Mesenchymal stem cell (in vitro differentiated cells and primary cell): ENCODE measurements at regions not wholly inside any gene's neighbourhood (a gene's known extent, or its start where the extent isn't known, plus 50 kb on each side); places are given as distances from the start of the nearest gene placed in this dataset.

Source experiments
- DNase-seq: peaks from one replicate; pipeline ENCODE4 v3.0.0-alpha.2; 2013
- H2AFZ ChIP-seq: one replicate; pipeline ENCODE4 v1.6.1; 2013; ENCODE audit warnings: low read depth, mild to moderate bottlenecking, control low read depth, inconsistent platforms, low read length, moderate library complexity
- H2AK5ac ChIP-seq: 2 replicates; pipeline ENCODE4 v1.6.1; 2013; ENCODE audit warnings: low read length, moderate library complexity, mild to moderate bottlenecking, inconsistent platforms; ENCODE audit not compliant: severe bottlenecking
- H2BK120ac ChIP-seq: one replicate; pipeline ENCODE4 v1.6.1; 2013; ENCODE audit warnings: low read depth, mild to moderate bottlenecking, inconsistent platforms, low read length, moderate library complexity
- H2BK12ac ChIP-seq, 2 experiments: one replicate each; pipeline ENCODE4 v1.6.1; 2013; ENCODE audit warnings: inconsistent platforms in 2 of 2, low read length in 2 of 2, mild to moderate bottlenecking in 2 of 2, moderate library complexity in 2 of 2, control low read depth in 1 of 2
- H2BK15ac ChIP-seq: one replicate; pipeline ENCODE4 v1.6.1; 2013; ENCODE audit warnings: mild to moderate bottlenecking, low read depth, inconsistent platforms; ENCODE audit not compliant: poor library complexity, severe bottlenecking
- H2BK5ac ChIP-seq: 2 replicates; pipeline ENCODE4 v1.6.1; 2013; ENCODE audit warnings: low read depth, mild to moderate bottlenecking, low read length, control low read depth, inconsistent platforms; ENCODE audit not compliant: poor library complexity, severe bottlenecking
- H3K14ac ChIP-seq, 2 experiments: one replicate each; pipeline ENCODE4 v1.6.1; 2013; ENCODE audit warnings: inconsistent platforms in 2 of 2, low read length in 2 of 2, control low read depth in 1 of 2, mild to moderate bottlenecking in 1 of 2, moderate library complexity in 1 of 2
- H3K18ac ChIP-seq, 2 experiments: one replicate each; pipeline ENCODE4 v1.6.1; 2013; ENCODE audit warnings: inconsistent platforms in 2 of 2, low read length in 2 of 2, control low read depth in 1 of 2, low read depth in 1 of 2, mild to moderate bottlenecking in 1 of 2
- H3K23ac ChIP-seq, 2 experiments: one replicate each; pipeline ENCODE4 v1.6.1; 2013; ENCODE audit warnings: inconsistent platforms in 2 of 2, low read length in 2 of 2, mild to moderate bottlenecking in 2 of 2, moderate library complexity in 2 of 2, control low read depth in 1 of 2
- H3K27ac ChIP-seq: 2 replicates; pipeline ENCODE4 v1.5.1; 2013; ENCODE audit warnings: mild to moderate bottlenecking, moderate library complexity, low read length, control low read depth, inconsistent platforms; ENCODE audit not compliant: poor library complexity, severe bottlenecking
- H3K27me3 ChIP-seq, 2 experiments: 2 replicates each; pipeline versions ENCODE4 v1.6.1 to v1.7.0; 2013; ENCODE audit warnings: low read length in 2 of 2, mild to moderate bottlenecking in 2 of 2, moderate library complexity in 2 of 2, control low read depth in 1 of 2, inconsistent platforms in 1 of 2; ENCODE audit not compliant: control insufficient read depth in 1 of 2, insufficient read depth in 1 of 2
- H3K36me3 ChIP-seq, 2 experiments: 2 replicates each; pipeline versions ENCODE4 v1.6.1 to v1.7.0; 2013; ENCODE audit warnings: low read length in 2 of 2, control low read depth in 1 of 2, inconsistent platforms in 1 of 2, low read depth in 1 of 2, mild to moderate bottlenecking in 1 of 2; ENCODE audit not compliant: insufficient read depth in 2 of 2, control insufficient read depth in 1 of 2
- H3K4ac ChIP-seq, 2 experiments: one replicate each; pipeline ENCODE4 v1.6.1; 2013; ENCODE audit warnings: inconsistent platforms in 2 of 2, low read length in 2 of 2, mild to moderate bottlenecking in 2 of 2, moderate library complexity in 2 of 2, control low read depth in 1 of 2, low read depth in 1 of 2
- H3K4me1 ChIP-seq: 2 replicates; pipeline ENCODE4 v1.6.1; 2013; ENCODE audit warnings: low read depth, low read length, control low read depth; ENCODE audit not compliant: control insufficient read depth, insufficient read depth
- H3K4me2 ChIP-seq: 2 replicates; pipeline ENCODE4 v1.6.1; 2013; ENCODE audit warnings: low read length, mild to moderate bottlenecking, inconsistent platforms; ENCODE audit not compliant: poor library complexity, severe bottlenecking
- H3K4me3 ChIP-seq, 2 experiments: 2 replicates each; pipeline versions ENCODE4 v1.5.1 to v1.7.0; 2013; ENCODE audit warnings: low read length in 2 of 2, mild to moderate bottlenecking in 2 of 2, control low read depth in 1 of 2, low read depth in 1 of 2; ENCODE audit not compliant: insufficient read depth in 1 of 2
- H3K79me1 ChIP-seq: replicated peaks from 2 replicates; pipeline ENCODE4 v1.6.1; 2013; ENCODE audit warnings: mild to moderate bottlenecking, control low read depth, low read length, inconsistent platforms; ENCODE audit not compliant: poor library complexity, severe bottlenecking
- H3K9ac ChIP-seq: 2 replicates; pipeline ENCODE4 v1.7.0; 2013; ENCODE audit warnings: mild to moderate bottlenecking, low read length, moderate library complexity
- H3K9me3 ChIP-seq: 2 replicates; pipeline ENCODE4 v1.7.0; 2013; ENCODE audit warnings: mild to moderate bottlenecking, low read length; ENCODE audit not compliant: control insufficient read depth
- H4K8ac ChIP-seq: one replicate; pipeline ENCODE4 v1.6.1; 2013; ENCODE audit warnings: inconsistent platforms, mild to moderate bottlenecking, low read length, moderate library complexity
- H4K91ac ChIP-seq: one replicate; pipeline ENCODE4 v1.6.1; 2013; ENCODE audit warnings: mild to moderate bottlenecking, low read length, inconsistent platforms
- WGBS: methylation state at CpG from one replicate; pipeline ENCODE4 v1.1.7; 2013; ENCODE audit warnings: mixed read lengths; 5-methylcytosine and 5-hydroxymethylcytosine counted together

GRCh38 chr7:79540592-79540991, 87.1 kb upstream of the MAGI2 start:
- Histone ChIP-seq H2AFZ (no peak overlapping the region), H3K27me3 (no peaks in the 10 kb centered on the region), H3K14ac (no peak overlapping the region), H3K18ac (no peak overlapping the region), H3K27ac (no peak overlapping the region), H3K4me1 (no peaks in the 10 kb centered on the region), H3K79me1 (no peaks in the 10 kb centered on the region), H3K4me3 (no peak overlapping the region), H3K9ac (no peak overlapping the region), H2AK5ac (no peak overlapping the region), H3K23ac (no peak overlapping the region), H2BK5ac (no peak overlapping the region), H2BK12ac (no peak overlapping the region), H4K91ac (no peak overlapping the region), H3K4me2 (no peak overlapping the region), H2BK120ac (no peak overlapping the region), H2BK15ac (no peak overlapping the region), H3K9me3 (no peaks in the 10 kb centered on the region), H4K8ac (no peak overlapping the region), H3K4ac (no peak overlapping the region), H3K36me3 (no peaks in the 10 kb centered on the region)
- no peak for DNase-seq
- WGBS: 83% methylated on average over 1 of the region's 1 CpG

DNA sequence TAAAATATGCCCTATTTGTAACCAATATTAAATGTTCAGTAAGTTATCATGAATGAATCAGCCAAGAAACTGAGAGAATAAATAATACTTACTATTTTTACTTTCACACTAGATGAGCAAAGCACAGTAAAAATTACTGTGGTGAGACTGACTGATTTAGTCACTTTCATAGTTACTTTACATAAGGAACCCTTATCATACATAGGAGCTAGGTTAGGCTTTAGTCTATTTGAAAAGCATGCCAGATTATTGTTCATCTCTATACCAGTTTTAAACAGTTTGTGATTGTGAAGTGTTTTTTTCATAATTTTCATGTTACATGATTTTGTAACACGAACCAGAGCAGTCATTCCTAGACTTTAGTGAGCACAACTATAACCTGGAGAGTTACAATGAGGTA, 80.7 kb upstream of the MAGI2 start:
- Histone ChIP-seq H2BK12ac (no peak overlapping the region), H2AFZ (no peak overlapping the region), H3K9ac (no peak overlapping the region), H4K8ac (no peak overlapping the region), H3K9me3 (no peaks in the 10 kb centered on the region), H3K4me3 (no peak overlapping the region), H4K91ac (no peak overlapping the region), H2BK120ac (no peak overlapping the region), H2BK15ac (no peak overlapping the region), H3K27ac (no peak overlapping the region), H3K14ac (no peak overlapping the region), H3K4me1 (peaks cover 4% of the 10 kb centered on the region), H3K36me3 (no peaks in the 10 kb centered on the region), H3K23ac (no peak overlapping the region), H3K79me1 (no peaks in the 10 kb centered on the region), H2AK5ac (no peak overlapping the region), H3K27me3 (no peaks in the 10 kb centered on the region), H3K4ac (no peak overlapping the region), H3K18ac (no peak overlapping the region), H2BK5ac (no peak overlapping the region), H3K4me2 (no peak overlapping the region)
- no peak for DNase-seq
- WGBS: 73% methylated on average over 1 of the region's 1 CpG

DNA sequence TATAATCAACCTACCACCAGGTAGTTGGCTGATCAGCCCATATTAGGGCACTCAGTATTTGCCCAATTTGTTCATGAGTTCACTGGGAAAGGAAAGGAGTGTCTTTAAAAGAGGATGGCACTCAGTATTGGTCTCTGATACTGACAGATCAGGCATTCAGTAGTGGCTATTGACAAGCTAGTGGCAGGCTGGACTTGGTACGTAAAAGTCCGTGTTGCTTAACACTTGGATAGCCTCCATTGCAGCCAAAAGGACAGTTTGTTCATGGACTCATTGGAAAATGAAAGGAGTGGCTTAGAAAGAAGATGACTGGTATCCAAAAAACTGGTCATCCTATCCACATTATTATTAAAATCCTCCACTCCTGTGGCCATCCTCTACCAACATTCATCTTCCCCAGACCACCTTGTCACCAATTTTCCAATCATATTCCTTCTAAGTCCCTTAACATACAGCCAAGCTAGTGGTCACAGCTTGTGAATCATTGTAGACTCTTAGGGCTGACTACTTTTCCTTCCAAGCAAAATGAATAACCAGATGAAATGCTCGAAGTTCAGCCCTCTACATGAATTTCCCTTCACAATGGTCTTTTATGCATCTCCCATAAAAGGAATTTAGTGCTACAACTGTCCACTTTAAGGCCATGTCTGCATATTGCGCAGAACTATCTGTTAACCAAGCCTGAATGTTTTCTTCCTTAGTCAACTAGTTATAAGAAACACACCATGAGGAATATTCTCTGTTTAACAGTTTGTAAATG, 78.6 kb upstream of the MAGI2 start:
- Histone ChIP-seq H3K36me3 (no peaks in the 10 kb centered on the region), H3K4me3 (no peak overlapping the region), H3K9ac (no peak overlapping the region), H2BK12ac (no peak overlapping the region), H3K9me3 (no peaks in the 10 kb centered on the region), H2AK5ac (no peak overlapping the region), H4K8ac (no peak overlapping the region), H3K4me2 (no peak overlapping the region), H3K27me3 (no peaks in the 10 kb centered on the region), H2BK120ac (no peak overlapping the region), H3K4ac (no peak overlapping the region), H2BK15ac (no peak overlapping the region), H3K27ac (no peak overlapping the region), H2BK5ac (no peak overlapping the region), H3K18ac (no peak overlapping the region), H4K91ac (no peak overlapping the region), H3K14ac (no peak overlapping the region), H3K79me1 (no peaks in the 10 kb centered on the region), H3K23ac (no peak overlapping the region), H3K4me1 (peaks cover 4% of the 10 kb centered on the region), H2AFZ (no peak overlapping the region)
- WGBS: 92% methylated on average over 4 of the region's 4 CpGs
- DNase-seq: no peak

- Histone ChIP-seq H3K36me3 (no peaks in the 10 kb centered on the region), H3K9me3 (no peaks in the 10 kb centered on the region), H3K4ac (no peak overlapping the region), H2AFZ (no peak overlapping the region), H2BK5ac (no peak overlapping the region), H2BK12ac (no peak overlapping the region), H3K4me2 (no peak overlapping the region), H3K27ac (no peak overlapping the region), H3K23ac (no peak overlapping the region), H3K14ac (no peak overlapping the region), H3K18ac (no peak overlapping the region), H3K9ac (no peak overlapping the region), H2BK15ac (no peak overlapping the region), H3K4me1 (peaks cover 4% of the 10 kb centered on the region), H4K91ac (no peak overlapping the region), H2BK120ac (no peak overlapping the region), H3K4me3 (no peak overlapping the region), H4K8ac (no peak overlapping the region), H3K27me3 (no peaks in the 10 kb centered on the region), H3K79me1 (no peaks in the 10 kb centered on the region), H2AK5ac (no peak overlapping the region)
- DNase-seq: no peak
- 100% methylated on average over 2 of the region's 3 CpGs for WGBS
These were observed 77.6 kb upstream of the MAGI2 start for GRCh38 chr7:79531116-79531515.
